Astrocyte of the cerebellum (primary cell): ENCODE measurements at regions not wholly inside any gene's neighbourhood (a gene's known extent, or its start where the extent isn't known, plus 50 kb on each side); places are given as distances from the start of the nearest gene placed in this dataset.

Experiments
- DNase-seq: peaks from one replicate; pipeline ENCODE4 v3.0.0-alpha.2; 2011; ENCODE audit warnings: low read depth
- H3K4me3 ChIP-seq: 2 replicates; pipeline ENCODE4 v1.5.1; 2011; ENCODE audit warnings: mild to moderate bottlenecking, low read depth, low read length, moderate library complexity
- in situ Hi-C: cut with HindIII; loops from 2 replicates; pipeline ENCODE4 v1.10.0; 2017; ENCODE audit warnings: low sequenced_read_pairs
- TF ChIP-seq, protein P1 (sequence below): IDR thresholded peaks from 2 replicates; pipeline ENCODE4 v1.5.1; 2012; ENCODE audit warnings: low read length, low read depth, moderate library complexity, mild to moderate bottlenecking; ENCODE audit errors: missing control alignments

DNA sequence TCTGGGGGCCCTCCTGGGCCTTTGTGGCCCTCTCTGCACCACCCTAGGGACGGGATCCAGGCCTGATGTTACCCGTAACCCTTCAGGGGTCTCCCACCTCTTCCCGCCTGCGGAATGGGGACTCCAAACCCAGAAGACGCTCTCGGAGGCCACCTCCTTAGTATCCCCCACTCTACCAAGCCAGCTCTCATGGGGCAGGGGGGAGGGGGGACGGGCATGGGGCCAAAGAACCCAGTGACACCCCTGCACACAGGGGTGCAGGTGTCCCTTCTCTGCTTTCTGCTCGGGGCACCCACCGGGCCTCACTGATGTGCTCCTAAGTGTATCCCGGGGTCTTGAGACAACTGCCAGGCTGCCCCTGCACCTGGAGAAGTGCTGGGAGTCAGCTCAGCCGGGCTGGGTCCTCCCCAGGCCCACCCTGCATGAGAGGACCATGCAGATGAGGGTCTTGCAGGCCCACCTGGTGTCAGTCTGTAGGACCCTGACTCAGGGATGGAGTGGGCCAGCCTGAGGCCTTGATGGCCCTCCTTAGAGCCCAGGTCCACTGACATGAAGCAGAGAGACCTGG, 176.9 kb downstream of the IGLL1 start:
- no peak for DNase-seq
- in situ Hi-C loops, result no loop called here
- H3K4me3 ChIP-seq, result no peak overlapping the region

DNA sequence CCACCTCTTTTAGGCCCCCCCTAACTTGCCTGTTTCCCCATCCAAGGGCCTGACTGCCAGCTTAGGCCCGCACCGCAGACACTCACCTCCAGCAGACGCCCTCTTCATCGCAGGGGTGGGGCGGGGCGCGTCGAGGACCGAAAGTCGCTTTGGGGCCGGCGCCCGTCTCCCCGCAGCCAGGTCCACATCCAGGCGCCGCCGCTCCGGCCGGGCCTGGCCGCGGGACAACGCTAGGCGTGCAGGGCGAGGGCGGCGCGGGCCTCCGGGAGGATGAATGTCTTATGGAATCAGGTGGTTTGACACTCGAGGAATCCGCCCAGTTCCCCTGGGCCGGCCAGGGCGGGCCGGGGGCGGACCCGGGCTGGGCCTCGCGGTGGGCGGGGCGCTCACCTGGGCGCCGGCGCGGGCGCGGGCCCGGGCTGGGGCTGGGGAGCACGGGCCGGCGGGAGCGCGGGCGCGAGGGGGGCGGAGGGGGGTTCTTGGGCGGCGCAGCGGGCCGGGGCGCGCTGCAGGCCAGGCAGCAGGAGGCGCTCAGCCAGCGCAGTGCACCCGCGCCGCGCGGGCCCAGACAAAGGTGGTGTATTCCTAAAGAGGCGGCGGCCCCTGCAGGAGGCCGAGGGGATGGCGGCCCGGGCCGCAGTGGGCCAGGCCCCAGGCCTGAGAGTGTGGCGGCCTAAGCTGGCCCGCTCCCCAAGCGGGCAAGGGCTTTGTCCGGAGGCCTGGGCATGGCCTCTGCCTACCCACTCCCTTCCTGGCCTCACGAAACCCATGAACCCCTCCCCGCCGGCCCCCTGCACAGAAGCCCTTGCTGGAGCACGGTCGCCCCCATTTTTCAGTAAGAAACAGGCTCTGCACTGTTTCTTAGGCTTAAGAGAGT, 177.6 kb downstream of the IGLL1 start:
- in situ Hi-C loops, result no loop called here
- H3K4me3 ChIP-seq, result peak overlapping the region; percentile 27
- DNase-seq, result no peak
- TF ChIP-seq, protein P1, sequence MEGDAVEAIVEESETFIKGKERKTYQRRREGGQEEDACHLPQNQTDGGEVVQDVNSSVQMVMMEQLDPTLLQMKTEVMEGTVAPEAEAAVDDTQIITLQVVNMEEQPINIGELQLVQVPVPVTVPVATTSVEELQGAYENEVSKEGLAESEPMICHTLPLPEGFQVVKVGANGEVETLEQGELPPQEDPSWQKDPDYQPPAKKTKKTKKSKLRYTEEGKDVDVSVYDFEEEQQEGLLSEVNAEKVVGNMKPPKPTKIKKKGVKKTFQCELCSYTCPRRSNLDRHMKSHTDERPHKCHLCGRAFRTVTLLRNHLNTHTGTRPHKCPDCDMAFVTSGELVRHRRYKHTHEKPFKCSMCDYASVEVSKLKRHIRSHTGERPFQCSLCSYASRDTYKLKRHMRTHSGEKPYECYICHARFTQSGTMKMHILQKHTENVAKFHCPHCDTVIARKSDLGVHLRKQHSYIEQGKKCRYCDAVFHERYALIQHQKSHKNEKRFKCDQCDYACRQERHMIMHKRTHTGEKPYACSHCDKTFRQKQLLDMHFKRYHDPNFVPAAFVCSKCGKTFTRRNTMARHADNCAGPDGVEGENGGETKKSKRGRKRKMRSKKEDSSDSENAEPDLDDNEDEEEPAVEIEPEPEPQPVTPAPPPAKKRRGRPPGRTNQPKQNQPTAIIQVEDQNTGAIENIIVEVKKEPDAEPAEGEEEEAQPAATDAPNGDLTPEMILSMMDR, result peak; percentile 51

More for the DNA sequence above, 176.9 kb downstream of the IGLL1 start:
- TF ChIP-seq, protein P1, result no peak

DNA sequence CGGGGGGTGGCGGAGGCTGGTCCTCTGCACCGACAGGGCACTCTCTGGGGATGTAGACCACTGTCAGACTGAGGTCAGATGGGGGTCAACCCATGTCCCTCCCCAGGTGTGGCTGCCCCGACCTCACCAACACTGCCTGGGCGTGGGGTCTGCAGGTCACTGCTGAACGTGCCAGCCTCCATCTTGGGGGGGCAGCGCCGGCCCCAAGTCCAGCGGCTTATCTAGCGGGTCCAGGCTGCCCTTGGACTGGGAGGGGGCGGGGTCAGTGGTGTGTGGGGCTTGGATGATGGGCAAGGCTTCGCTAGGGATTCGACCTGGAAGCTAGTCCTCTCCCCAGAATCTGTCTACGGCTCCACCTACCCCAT, 178.2 kb downstream of the IGLL1 start:
- H3K4me3 ChIP-seq, result peak overlapping the region; percentile 27

DNA sequence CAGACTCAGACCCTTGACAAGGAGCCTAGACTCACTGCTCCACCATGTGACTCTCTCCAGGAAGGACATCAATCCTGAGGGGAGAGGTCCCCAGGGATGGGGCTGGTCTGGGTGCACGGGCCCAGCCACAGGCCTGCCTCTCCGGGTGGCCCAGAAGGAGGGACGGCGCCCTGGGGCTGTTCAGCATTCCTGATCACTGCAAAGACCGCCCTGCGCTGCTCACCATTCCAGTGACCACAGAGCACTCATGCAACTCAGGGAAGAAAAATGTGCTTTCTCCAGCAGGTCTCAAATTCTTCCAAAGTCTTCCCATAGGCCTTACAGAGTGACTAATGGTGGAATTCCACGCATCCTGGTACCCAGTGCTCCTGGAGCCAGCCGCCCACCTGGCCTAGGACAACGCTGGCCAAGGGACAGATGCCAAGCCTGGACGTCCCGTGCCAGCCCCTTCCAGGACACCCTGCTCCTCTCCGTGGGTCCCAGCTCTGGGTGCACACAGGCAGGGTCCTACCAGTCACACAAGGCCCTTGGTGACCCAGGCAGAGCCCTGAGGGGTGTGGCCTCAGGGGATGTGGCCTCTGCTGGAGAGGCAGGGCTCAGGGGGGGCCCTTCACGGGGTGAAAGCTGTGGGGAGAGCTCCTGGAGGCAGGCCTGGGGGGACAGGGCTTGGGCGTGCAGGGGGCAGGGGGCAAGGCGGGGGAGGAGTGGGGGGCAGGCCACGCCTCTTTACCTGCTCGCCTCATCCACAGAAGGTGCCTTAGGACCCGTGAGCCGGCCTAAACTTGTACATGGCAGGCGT, 178.8 kb downstream of the IGLL1 start:
- in situ Hi-C loops, result no loop called here
- DNase-seq, result peak; percentile 63
- no peak overlapping the region for H3K4me3 ChIP-seq
- TF ChIP-seq, protein P1, result no peak

More for the DNA sequence above, 178.2 kb downstream of the IGLL1 start:
- TF ChIP-seq, protein P1, result no peak
- no peak for DNase-seq
- in situ Hi-C loops, result no loop called here

DNA sequence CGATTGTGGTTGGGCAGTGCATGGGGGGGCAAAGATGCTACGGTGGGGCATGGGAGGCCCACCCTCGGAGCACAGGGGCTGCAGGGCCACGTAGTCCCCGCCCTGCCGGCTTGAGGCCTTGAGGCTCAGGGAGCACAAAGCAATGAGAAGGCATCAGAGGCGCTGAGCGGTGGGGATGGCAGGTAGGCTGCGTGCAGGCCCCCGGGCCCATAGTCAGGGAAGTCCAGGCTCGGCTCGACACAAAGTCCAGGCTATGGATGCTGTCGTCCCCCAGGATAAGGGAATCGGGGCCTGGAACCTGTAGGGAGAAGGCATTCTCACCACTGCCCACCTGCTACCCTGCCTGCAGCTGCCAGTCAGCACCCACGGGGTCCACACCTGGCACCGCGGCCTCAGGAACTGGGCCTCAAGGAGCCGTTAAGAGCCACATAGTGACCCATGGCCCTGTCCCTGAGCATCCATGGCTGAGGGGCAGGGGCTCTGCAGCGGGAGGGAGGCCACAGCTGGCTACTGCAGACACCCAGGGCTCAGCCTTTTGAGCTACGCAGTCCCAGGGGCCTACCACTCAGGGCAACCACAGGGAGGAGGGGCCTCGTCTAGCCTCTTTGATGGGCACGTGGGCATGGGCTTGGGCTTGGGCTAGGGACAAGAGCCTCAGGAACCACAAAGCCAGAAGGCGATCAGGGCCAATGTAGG, 179.7 kb downstream of the IGLL1 start:
- in situ Hi-C loops, result no loop called here
- no peak overlapping the region for H3K4me3 ChIP-seq
- no peak for DNase-seq
- TF ChIP-seq, protein P1, result no peak
